Liver (tissue), 8 donors: ENCODE measurements at regions not wholly inside any gene's neighbourhood (a gene's known extent, or its start where the extent isn't known, plus 50 kb on each side); places are given as distances from the start of the nearest gene placed in this dataset.
A peak's percentile ranks its signal among the peaks of the same experiment; 100 is the strongest.

Experiments
- DNase-seq: peaks from one replicate; pipeline ENCODE4 v3.0.0-alpha.2; 2017; ENCODE audit warnings: low spot score
- H3K27ac ChIP-seq, 2 donors: one replicate each; pipeline ENCODE4 v1.7.0; 2013; ENCODE audit warnings: inconsistent platforms in 2 of 2, low read length in 2 of 2, control low read depth in 1 of 2, low read depth in 1 of 2, mild to moderate bottlenecking in 1 of 2
- H3K27me3 ChIP-seq, 4 donors: one replicate each; pipeline versions ENCODE4 v1.6.1 to v1.7.0; 2013; ENCODE audit warnings: low read length in 3 of 4, inconsistent platforms in 1 of 4, mild to moderate bottlenecking in 1 of 4, moderate library complexity in 1 of 4; ENCODE audit not compliant: control insufficient read depth in 4 of 4, insufficient read depth in 4 of 4
- H3K36me3 ChIP-seq, 4 donors: one replicate each; pipeline versions ENCODE4 v1.6.1 to v1.7.0; 2013; ENCODE audit warnings: low read length in 3 of 4, mild to moderate bottlenecking in 3 of 4, low read depth in 1 of 4, moderate library complexity in 1 of 4; ENCODE audit not compliant: control insufficient read depth in 4 of 4, insufficient read depth in 3 of 4
- H3K4me1 ChIP-seq, 4 donors: one replicate each; pipeline versions ENCODE4 v1.6.1 to v1.7.0; 2013; ENCODE audit warnings: low read length in 3 of 4, mild to moderate bottlenecking in 3 of 4, moderate library complexity in 1 of 4; ENCODE audit not compliant: control insufficient read depth in 4 of 4, insufficient read depth in 4 of 4
- H3K4me3 ChIP-seq, 3 donors: one replicate each; pipeline versions ENCODE4 v1.6.1 to v1.7.0; 2013; ENCODE audit warnings: low read length in 3 of 3, control low read depth in 1 of 3, low read depth in 1 of 3, mild to moderate bottlenecking in 1 of 3
- H3K9ac ChIP-seq, 2 donors: one replicate each; pipeline ENCODE4 v1.7.0; 2013; ENCODE audit warnings: low read length in 2 of 2, mild to moderate bottlenecking in 2 of 2, moderate library complexity in 2 of 2, control low read depth in 1 of 2, low read depth in 1 of 2
- H3K9me3 ChIP-seq, 4 donors: one replicate each; pipeline versions ENCODE4 v1.6.1 to v1.7.0; 2013; ENCODE audit warnings: low read length in 3 of 4; ENCODE audit not compliant: control insufficient read depth in 4 of 4
- ATF3 ChIP-seq: IDR thresholded peaks from 2 replicates; pipeline ENCODE4 v1.6.1; 2016; ENCODE audit warnings: antibody characterized with exemption
- CTCF ChIP-seq: fragments of 150-350 bp; IDR thresholded peaks from 2 replicates; pipeline ENCODE4 v1.5.1; 2017; ENCODE audit warnings: improper control_type of control experiment, low read depth, low read length; ENCODE audit not compliant: missing input control
- FOXA2 ChIP-seq: IDR thresholded peaks from 2 replicates; pipeline ENCODE4 v1.6.1; 2016; ENCODE audit warnings: antibody characterized with exemption
- HNF4A ChIP-seq, 2 donors: conservative IDR thresholded peaks; 2 replicates each; pipeline ENCODE4 v1.6.1; 2016; ENCODE audit warnings: antibody characterized with exemption in 2 of 2, mild to moderate bottlenecking in 2 of 2
- HNF4G ChIP-seq: IDR thresholded peaks from 2 replicates; pipeline ENCODE4 v1.6.1; 2016; ENCODE audit warnings: antibody characterized with exemption
- JUND ChIP-seq, 2 donors: IDR thresholded peaks; 2 replicates each; pipeline ENCODE4 v1.6.1; 2016; ENCODE audit warnings: antibody characterized with exemption in 2 of 2
- MAX ChIP-seq: IDR thresholded peaks from 2 replicates; pipeline ENCODE4 v1.6.1; 2016; ENCODE audit warnings: antibody characterized with exemption
- RAD21 ChIP-seq, 2 donors: IDR thresholded peaks; 2 replicates each; pipeline ENCODE4 v1.6.1; 2016; ENCODE audit warnings: antibody characterized with exemption in 2 of 2, mild to moderate bottlenecking in 2 of 2
- REST ChIP-seq: IDR thresholded peaks from 2 replicates; pipeline ENCODE4 v1.6.1; 2016; ENCODE audit warnings: antibody characterized with exemption, mild to moderate bottlenecking
- WGBS: extraction: QIAGEN DNeasy Blood & Tissue Kit; methylation state at CpG from one replicate; pipeline ENCODE4 v1.1.7; 2013; 5-methylcytosine and 5-hydroxymethylcytosine counted together
- donor health status: healthy.
- donor health status: healthy.
- donor health status: healthy.
- donor health status: healthy.
- donor health status: healthy.

GRCh38 chr7:66557214-66558200 is 71.2 kb upstream of the KCTD7 start:
- H3K4me3 ChIP-seq: no peak overlapping the region
- peaks cover 7 to 33% (median 17%) of the 10 kb centered on the region in 4 donors for H3K36me3 ChIP-seq
- DNase-seq: peak; percentile 88
- H3K4me1 ChIP-seq: peaks cover 0 to 2% (median 0%) of the 10 kb centered on the region in 4 donors
- no peak overlapping the region for H3K9ac ChIP-seq
- H3K27ac ChIP-seq: no peak overlapping the region
- H3K27me3 ChIP-seq: no peaks in the 10 kb centered on the region
- whole genome bisulfite sequencing: 58% methylated on average over 40 of the region's 40 CpGs
- H3K9me3 ChIP-seq: no peaks in the 10 kb centered on the region
- TF ChIP-seq MAX (no peak), JUND (IDR thresholded peaks at IDR 0.05) (no peak), CTCF (peak; percentile 93), REST (no peak), HNF4G (no peak), ATF3 (no peak), RAD21 (IDR thresholded peaks at IDR 0.05) (peak; percentile 85 to 91)

- no peak overlapping the region for H3K9ac ChIP-seq
- WGBS: 89% methylated on average over 8 of the region's 8 CpGs
- H3K27me3 ChIP-seq: no peaks in the 10 kb centered on the region
- H3K4me3 ChIP-seq: no peak overlapping the region
- DNase-seq: no peak
- no peaks in the 10 kb centered on the region for H3K9me3 ChIP-seq
- H3K27ac ChIP-seq: no peak overlapping the region
- peaks cover 7 to 28% (median 13%) of the 10 kb centered on the region in 4 donors for H3K36me3 ChIP-seq
- TF ChIP-seq FOXA2 (no peak), HNF4A (conservative IDR thresholded peaks at IDR 0.05) (no peak)
- H3K4me1 ChIP-seq: peaks cover 0 to 2% (median 0%) of the 10 kb centered on the region in 4 donors
These were observed 70.5 kb upstream of the KCTD7 start for GRCh38 chr7:66558201-66558641.
